Mucosa of gallbladder (tissue), 1 donor: ENCODE measurements at regions not wholly inside any gene's neighbourhood (a gene's known extent, or its start where the extent isn't known, plus 50 kb on each side); places are given as distances from the start of the nearest gene placed in this dataset.
"Not testable (repeated sequence)": the region's sequence is repeated elsewhere in the genome, so short reads cannot be mapped to it uniquely, and the experiment has no call there.

Source experiments
- DNase-seq: peaks from one replicate; pipeline ENCODE4 v3.0.0-alpha.2; 2020; ENCODE audit warnings: low spot score
- donor health status: DM: no; HTN: no; CAD: no.

GRCh38 chr9:87372356-87372851 is 125.3 kb upstream of the DAPK1 start:
- peak; percentile 87 for DNase-seq

GRCh38 chr9:87374023-87374919 is 123.4 kb upstream of the DAPK1 start:
- DNase-seq = peak; percentile 35

- DNase-seq = no peak
Observed at GRCh38 chr9:87375397-87376073, 122.1 kb upstream of the DAPK1 start.

- DNase-seq = no peak
Observed at GRCh38 chr9:87378676-87379075, 119.0 kb upstream of the DAPK1 start.

- no peak for DNase-seq
Observed at GRCh38 chr9:87379300-87379699, 118.4 kb upstream of the DAPK1 start.

- DNase-seq = no peak
Observed at GRCh38 chr9:87381050-87381711, 116.5 kb upstream of the DAPK1 start.

- no peak for DNase-seq
Observed at GRCh38 chr9:87381746-87382145, 115.9 kb upstream of the DAPK1 start.

GRCh38 chr9:87382900-87383299 is 114.8 kb upstream of the DAPK1 start:
- DNase-seq = no peak

- DNase-seq = no peak
Observed at GRCh38 chr9:87383344-87384150, 114.1 kb upstream of the DAPK1 start.

- no peak for DNase-seq
Observed at GRCh38 chr9:87386490-87387025, 111.1 kb upstream of the DAPK1 start.

GRCh38 chr9:87387351-87388011 is 110.2 kb upstream of the DAPK1 start:
- no peak for DNase-seq

- not testable (repeated sequence) for DNase-seq
Observed at GRCh38 chr9:87388708-87389107, 109.0 kb upstream of the DAPK1 start.

- DNase-seq = no peak
Observed at GRCh38 chr9:87389936-87390335, 107.7 kb upstream of the DAPK1 start.

GRCh38 chr9:87390361-87390760 is 107.3 kb upstream of the DAPK1 start:
- DNase-seq = no peak

GRCh38 chr9:87392086-87392485 is 105.6 kb upstream of the DAPK1 start:
- DNase-seq = no peak

- no peak for DNase-seq
Observed at GRCh38 chr9:87393706-87394230, 103.9 kb upstream of the DAPK1 start.

- DNase-seq = peak; percentile 26
Observed at GRCh38 chr9:87395804-87396479, 101.7 kb upstream of the DAPK1 start.

GRCh38 chr9:87401681-87402080 is 96.0 kb upstream of the DAPK1 start:
- no peak for DNase-seq

- DNase-seq = no peak
Observed at GRCh38 chr9:87402537-87402936, 95.1 kb upstream of the DAPK1 start.
